Endothelial cell (in vitro differentiated cells): ENCODE measurements at regions not wholly inside any gene's neighbourhood (a gene's known extent, or its start where the extent isn't known, plus 50 kb on each side); places are given as distances from the start of the nearest gene placed in this dataset.
"Not testable (repeated sequence)": the region's sequence is repeated elsewhere in the genome, so short reads cannot be mapped to it uniquely, and the experiment has no call there.

Experiments
- DNase-seq: peaks from one replicate; pipeline ENCODE4 v3.0.0; 2021; ENCODE audit warnings: low spot score
- H3K27ac Mint-ChIP-seq: one replicate; pipeline ENCODE4 v1.8.0; 2021; ENCODE audit warnings: mixed read lengths, inconsistent platforms; ENCODE audit not compliant: unreplicated experiment
- H3K27me3 Mint-ChIP-seq: one replicate; pipeline ENCODE4 v1.8.0; 2021; ENCODE audit warnings: mild to moderate bottlenecking, moderate library complexity, mixed read lengths, inconsistent platforms; ENCODE audit not compliant: unreplicated experiment
- H3K36me3 Mint-ChIP-seq: one replicate; pipeline ENCODE4 v1.8.0; 2021; ENCODE audit warnings: mild to moderate bottlenecking, low read depth, mixed read lengths, inconsistent platforms; ENCODE audit not compliant: unreplicated experiment
- H3K4me1 Mint-ChIP-seq: one replicate; pipeline ENCODE4 v1.8.0; 2021; ENCODE audit warnings: mild to moderate bottlenecking, mixed read lengths, inconsistent platforms; ENCODE audit not compliant: unreplicated experiment
- H3K4me3 Mint-ChIP-seq: one replicate; pipeline ENCODE4 v1.8.0; 2021; ENCODE audit warnings: mild to moderate bottlenecking, mixed read lengths, inconsistent platforms; ENCODE audit not compliant: unreplicated experiment
- H3K9me3 Mint-ChIP-seq: one replicate; pipeline ENCODE4 v1.8.0; 2021; ENCODE audit warnings: mixed read lengths, inconsistent platforms; ENCODE audit not compliant: unreplicated experiment
- CTCF ChIP-seq: fragments of 200-600 bp; sonication (generic); IDR thresholded peaks from one replicate; pipeline ENCODE4 v1.5.0; 2021; ENCODE audit warnings: antibody characterized with exemption; ENCODE audit not compliant: unreplicated experiment

GRCh38 chr11:70900540-70900939 is 351.8 kb downstream of the SHANK2 start:
- H3K4me1 Mint-ChIP-seq: peaks cover 22% of the 10 kb centered on the region
- DNase-seq: no peak
- H3K27ac Mint-ChIP-seq: no peak overlapping the region
- H3K36me3 Mint-ChIP-seq: no peaks in the 10 kb centered on the region
- no peak for TF ChIP-seq CTCF
- peaks cover 2% of the 10 kb centered on the region for H3K27me3 Mint-ChIP-seq
- no peaks in the 10 kb centered on the region for H3K9me3 Mint-ChIP-seq
- H3K4me3 Mint-ChIP-seq: no peak overlapping the region

- Mint-ChIP-seq H3K9me3 (no peaks in the 10 kb centered on the region), H3K4me1 (peaks cover 22% of the 10 kb centered on the region), H3K4me3 (no peak overlapping the region), H3K27me3 (peaks cover 2% of the 10 kb centered on the region), H3K27ac (no peak overlapping the region), H3K36me3 (no peaks in the 10 kb centered on the region)
- DNase-seq: no peak
- TF ChIP-seq CTCF: no peak
Measured at GRCh38 chr11:70901951-70902521, 350.3 kb downstream of the SHANK2 start.

GRCh38 chr11:70903229-70903628 is 349.1 kb downstream of the SHANK2 start:
- H3K9me3 Mint-ChIP-seq, H3K27me3 Mint-ChIP-seq, H3K4me3 Mint-ChIP-seq, H3K36me3 Mint-ChIP-seq, DNase-seq, H3K27ac Mint-ChIP-seq: not testable (repeated sequence)
- peaks cover 22% of the 10 kb centered on the region for H3K4me1 Mint-ChIP-seq

DNA sequence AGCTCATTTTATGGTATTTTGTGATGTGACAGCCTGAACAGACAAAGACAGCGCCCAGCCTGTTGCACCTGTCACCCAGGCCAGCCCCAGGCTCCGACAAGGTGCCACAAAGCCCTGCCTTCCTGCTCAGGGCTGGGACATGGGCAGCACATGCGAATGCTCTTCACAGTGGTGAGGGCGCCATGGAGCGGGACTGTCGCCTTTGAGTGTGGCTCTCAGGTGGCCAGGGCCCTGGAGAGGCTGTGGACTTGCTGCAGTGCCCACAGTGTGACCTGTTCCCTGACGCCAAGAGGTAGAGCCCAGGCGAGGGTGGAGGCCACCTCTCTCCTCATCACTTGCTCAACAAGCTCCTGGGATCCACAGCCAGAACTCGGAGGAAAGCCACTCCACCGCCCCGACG is 346.3 kb downstream of the SHANK2 start:
- DNase-seq: no peak
- H3K27me3 Mint-ChIP-seq: peaks cover 2% of the 10 kb centered on the region
- no peak for TF ChIP-seq CTCF
- no peak overlapping the region for H3K4me3 Mint-ChIP-seq
- H3K4me1 Mint-ChIP-seq: peaks cover 17% of the 10 kb centered on the region
- H3K9me3 Mint-ChIP-seq: no peaks in the 10 kb centered on the region
- H3K36me3 Mint-ChIP-seq: no peaks in the 10 kb centered on the region
- H3K27ac Mint-ChIP-seq: no peak overlapping the region

- Mint-ChIP-seq H3K36me3 (no peaks in the 10 kb centered on the region), H3K4me3 (no peak overlapping the region), H3K9me3 (no peaks in the 10 kb centered on the region), H3K4me1 (peaks cover 18% of the 10 kb centered on the region), H3K27ac (no peak overlapping the region), H3K27me3 (peaks cover 2% of the 10 kb centered on the region)
- DNase-seq: no peak
- TF ChIP-seq CTCF: no peak
Measured at GRCh38 chr11:70908223-70908622, 344.2 kb downstream of the SHANK2 start.
